H54 (cell line): ENCODE measurements at regions not wholly inside any gene's neighbourhood (a gene's known extent, or its start where the extent isn't known, plus 50 kb on each side); places are given as distances from the start of the nearest gene placed in this dataset.

Experiments
- DNase-seq: peaks from one replicate; pipeline ENCODE4 v3.0.0; 2011; ENCODE audit warnings: low spot score, mixed read lengths; ENCODE audit not compliant: insufficient read length
- FAIRE-seq: peaks from 3 replicates; lab custom pipeline; 2011; peaks lifted over from hg19 to GRCh38; lab: Jason Lieb, UNC
- POLR2A ChIP-seq: IDR thresholded peaks from 2 replicates; pipeline ENCODE4 v1.6.1; 2011; ENCODE audit warnings: low read depth, mild to moderate bottlenecking, low read length

DNA sequence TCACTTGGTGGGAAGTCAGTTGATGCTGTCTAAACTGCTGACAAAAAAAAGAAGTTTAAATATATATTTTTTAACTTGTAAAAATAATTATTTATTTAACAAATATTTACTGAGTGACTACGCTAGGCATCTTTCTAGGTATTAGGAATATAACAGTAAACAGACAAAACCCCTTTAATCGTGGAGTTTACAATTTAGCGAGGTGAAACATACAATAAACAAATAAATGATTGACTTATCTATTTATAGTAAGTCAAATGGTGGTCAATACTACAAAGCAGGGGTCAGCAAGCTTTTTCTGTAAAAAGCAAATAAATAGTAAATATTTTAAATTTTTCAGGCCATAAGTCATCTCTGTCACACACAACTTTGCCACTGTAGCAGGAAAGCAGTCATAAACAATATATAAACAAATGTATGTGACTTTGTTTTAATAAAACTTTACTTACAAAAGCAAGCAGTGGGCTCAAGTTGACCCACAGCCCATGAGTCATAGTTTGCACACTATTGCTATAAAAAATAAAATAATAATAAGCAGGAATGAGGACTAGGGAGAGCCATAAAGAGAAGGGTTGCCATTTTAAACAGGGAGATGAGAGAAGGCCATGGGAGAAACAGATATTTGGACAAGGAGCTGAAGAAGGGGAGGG lies 263.9 kb downstream of the PLPP3 start:
- no peak for TF ChIP-seq POLR2A
- no peak for FAIRE-seq
- no peak for DNase-seq

- FAIRE-seq, result no peak
- no peak for TF ChIP-seq POLR2A
Observed at GRCh38 chr1:56313560-56313959, 265.8 kb downstream of the PLPP3 start.

DNA sequence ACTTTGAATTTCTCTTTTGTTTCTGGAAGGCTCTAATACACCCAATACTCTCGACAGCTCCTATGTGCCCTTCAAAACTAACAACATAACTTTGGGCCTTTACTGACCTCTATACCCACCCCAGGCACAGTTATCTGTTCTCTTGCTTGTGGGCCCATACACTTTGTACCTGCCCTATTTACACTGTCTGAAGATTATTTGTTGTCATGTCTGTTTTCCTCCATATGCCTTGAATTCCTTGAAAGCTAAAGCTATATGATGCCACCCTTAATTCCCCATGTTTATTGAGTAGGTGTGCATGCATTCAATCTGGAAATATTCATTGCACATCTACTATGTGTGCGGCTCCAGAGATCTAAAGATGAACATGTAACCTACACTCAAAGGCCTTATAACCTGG lies 267.6 kb downstream of the PLPP3 start:
- TF ChIP-seq POLR2A, result no peak
- DNase-seq (no peak), FAIRE-seq (no peak)

More at GRCh38 chr1:56313560-56313959, 265.8 kb downstream of the PLPP3 start:
- no peak for DNase-seq

DNA sequence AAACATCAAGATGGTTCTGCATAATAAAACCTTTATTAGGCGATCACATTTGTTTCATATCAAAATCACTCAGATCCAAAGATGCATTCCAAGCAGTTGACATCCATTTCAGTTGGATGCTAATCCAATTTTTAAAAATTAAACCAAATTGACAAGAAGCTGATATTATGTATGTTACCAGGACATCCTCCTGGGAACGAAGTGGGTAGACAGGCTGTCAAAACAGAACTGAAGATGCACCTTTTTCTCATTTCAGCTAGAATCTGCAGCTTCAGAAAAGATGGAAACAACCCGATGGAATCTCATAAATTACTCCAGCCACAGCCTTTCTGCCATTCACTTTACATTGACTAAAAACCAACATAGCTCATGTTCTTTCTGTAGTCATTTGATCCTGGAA lies 268.4 kb downstream of the PLPP3 start:
- DNase-seq, result no peak
- TF ChIP-seq POLR2A, result no peak
- FAIRE-seq, result no peak

GRCh38 chr1:56309065-56309464 lies 270.3 kb downstream of the PLPP3 start:
- TF ChIP-seq POLR2A, result no peak
- no peak for DNase-seq
- no peak for FAIRE-seq

DNA sequence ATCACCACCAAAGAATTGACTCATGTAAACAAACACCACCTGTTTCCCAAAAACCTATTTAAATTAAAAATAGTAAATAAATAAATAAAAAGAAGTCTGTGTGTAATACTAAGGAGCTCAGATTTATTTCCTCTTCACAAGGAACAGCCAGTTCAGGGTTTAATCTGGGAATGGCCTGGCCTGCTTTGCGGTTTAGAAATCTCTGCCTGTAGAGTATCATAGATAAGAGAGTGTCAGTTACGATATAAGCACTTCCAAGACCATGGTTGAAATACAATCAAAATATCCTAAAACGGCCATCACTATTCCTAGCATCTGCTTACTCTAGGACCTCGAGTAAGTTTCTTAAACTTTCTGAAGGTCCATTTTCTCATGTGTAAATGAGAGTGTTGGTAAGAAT lies 274.4 kb downstream of the PLPP3 start:
- no peak for TF ChIP-seq POLR2A
- DNase-seq (no peak), FAIRE-seq (no peak)

DNA sequence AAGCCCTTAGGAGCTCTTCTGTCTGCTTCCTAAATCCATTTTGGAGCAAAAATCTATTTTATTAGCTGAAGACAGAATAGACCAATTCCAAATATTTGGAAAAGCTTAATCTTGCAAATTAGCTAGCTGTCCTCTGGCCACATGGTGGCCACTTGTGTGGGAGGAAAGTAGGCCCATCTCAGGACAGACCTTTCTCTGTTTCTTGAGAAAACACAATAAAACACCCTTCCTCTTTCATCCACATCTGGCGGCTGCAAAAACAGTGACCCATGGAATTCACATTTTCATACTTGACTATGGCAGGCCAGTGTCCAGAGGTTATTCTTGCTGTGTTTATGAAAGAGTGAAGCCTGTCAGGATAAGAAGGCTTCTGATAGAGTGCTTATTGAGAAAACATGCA lies 275.6 kb downstream of the PLPP3 start:
- no peak for DNase-seq
- FAIRE-seq, result no peak
- TF ChIP-seq POLR2A, result no peak

DNA sequence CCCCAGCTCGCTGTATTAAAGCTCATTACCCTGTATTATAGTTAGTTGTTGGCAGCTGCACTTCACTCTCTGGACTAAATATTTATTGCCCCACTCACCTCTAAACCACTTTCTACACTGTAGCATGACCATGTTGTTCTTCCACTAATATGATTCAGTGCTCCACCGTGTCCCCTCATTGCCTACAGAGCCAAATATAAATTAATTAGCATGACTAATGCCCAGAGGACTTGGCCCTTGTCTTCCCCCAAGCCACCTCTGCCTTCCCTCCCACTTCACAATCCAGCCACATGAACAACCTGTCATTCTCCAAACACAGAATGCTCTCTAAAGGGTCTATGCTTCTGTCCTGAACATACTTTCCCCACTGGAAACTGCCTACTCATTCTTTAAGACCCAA lies 276.5 kb downstream of the PLPP3 start:
- FAIRE-seq, result no peak

GRCh38 chr1:56301791-56302190 lies 277.6 kb downstream of the PLPP3 start:
- TF ChIP-seq POLR2A, result no peak
- DNase-seq (peak; percentile 43), FAIRE-seq (peak; percentile 98)

More for the DNA sequence above, 276.5 kb downstream of the PLPP3 start:
- no peak for DNase-seq
- TF ChIP-seq POLR2A, result no peak

- DNase-seq (no peak), FAIRE-seq (no peak)
- no peak for TF ChIP-seq POLR2A
Observed at GRCh38 chr1:56300836-56301235, 278.5 kb downstream of the PLPP3 start.

- FAIRE-seq (no peak), DNase-seq (no peak)
- TF ChIP-seq POLR2A, result no peak
Observed at GRCh38 chr1:56298866-56299265, 280.5 kb downstream of the PLPP3 start.

- DNase-seq (no peak), FAIRE-seq (no peak)
- no peak for TF ChIP-seq POLR2A
Observed at GRCh38 chr1:56297904-56298303, 281.5 kb downstream of the PLPP3 start.

GRCh38 chr1:56297208-56297607 lies 282.2 kb downstream of the PLPP3 start:
- no peak for FAIRE-seq
- no peak for TF ChIP-seq POLR2A
- DNase-seq, result no peak

DNA sequence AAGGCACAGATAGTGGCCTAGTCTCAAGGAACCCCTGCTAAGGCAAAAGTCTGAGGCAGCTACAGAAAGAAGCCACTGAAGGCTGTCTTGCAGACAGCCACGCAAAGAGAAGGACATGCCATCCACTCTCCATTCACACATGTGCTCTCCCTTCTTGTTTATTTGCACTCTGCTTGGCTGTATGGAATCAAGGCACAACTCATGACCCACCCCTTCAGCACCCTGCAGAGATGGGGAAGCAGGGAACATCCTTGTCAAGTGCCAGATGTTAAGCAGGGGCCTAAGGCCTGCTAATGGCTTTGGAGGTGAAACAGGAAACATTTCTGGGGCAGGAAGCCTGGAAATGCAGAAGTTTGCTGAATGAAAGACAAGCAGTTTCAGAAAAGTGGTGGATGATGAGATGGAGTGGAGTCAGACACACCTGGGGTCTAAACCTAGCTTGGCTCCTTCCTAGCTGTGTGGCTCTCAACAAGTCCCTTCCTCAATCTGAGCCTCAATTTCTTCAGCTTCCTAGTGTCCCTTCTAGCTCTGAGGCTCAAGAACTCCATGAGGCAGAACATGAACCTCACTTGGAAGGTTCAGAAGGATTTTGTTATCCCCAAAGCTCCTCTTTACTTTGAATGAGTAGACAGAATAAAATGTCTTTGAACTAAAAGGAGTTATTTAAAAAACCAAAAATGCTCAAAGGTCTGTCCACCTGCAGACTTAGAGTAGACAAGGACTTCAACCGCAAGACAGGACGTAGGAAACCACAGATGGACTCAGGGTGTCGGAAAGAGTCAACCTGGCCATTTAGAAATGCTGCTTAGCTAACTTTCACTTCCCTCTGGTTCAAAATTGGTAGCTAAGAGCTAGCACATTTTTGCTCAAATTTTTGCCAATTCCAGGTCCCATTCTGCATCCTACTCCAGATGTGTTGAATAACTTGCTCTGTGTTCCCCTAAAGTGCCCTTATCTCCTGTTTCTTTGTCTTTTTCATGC lies 283.1 kb downstream of the PLPP3 start:
- DNase-seq (no peak), FAIRE-seq (no peak)
- no peak for TF ChIP-seq POLR2A
